Nephron (organoid): ENCODE measurements at regions not wholly inside any gene's neighbourhood (a gene's known extent, or its start where the extent isn't known, plus 50 kb on each side); places are given as distances from the start of the nearest gene placed in this dataset.

Source experiments
- H3K27ac Mint-ChIP-seq, 3 experiments: 2 replicates each; pipeline ENCODE4 v1.8.0; 2020; ENCODE audit warnings: mixed read lengths in 3 of 3, mild to moderate bottlenecking in 2 of 3, moderate library complexity in 1 of 3
- H3K27me3 Mint-ChIP-seq: 2 replicates; pipeline ENCODE4 v1.8.0; 2021; ENCODE audit warnings: low read depth, mild to moderate bottlenecking, moderate library complexity, mixed read lengths
- H3K36me3 Mint-ChIP-seq: 2 replicates; pipeline ENCODE4 v1.8.0; 2020; ENCODE audit warnings: low read depth, mixed read lengths
- H3K4me1 Mint-ChIP-seq: 2 replicates; pipeline ENCODE4 v1.8.0; 2020; ENCODE audit warnings: mixed read lengths
- H3K4me3 Mint-ChIP-seq, 3 experiments: 2 replicates each; pipeline ENCODE4 v1.8.0; 2020; ENCODE audit warnings: mild to moderate bottlenecking in 3 of 3, mixed read lengths in 3 of 3, moderate library complexity in 2 of 3
- H3K9me3 Mint-ChIP-seq: 2 replicates; pipeline ENCODE4 v1.8.0; 2020; ENCODE audit warnings: mixed read lengths
- TF ChIP-seq, protein P1 (sequence below), 3 experiments: fragments of 200-600 bp; sonication (generic); IDR thresholded peaks; one replicate each; pipeline ENCODE4 v1.5.0; 2021; ENCODE audit warnings: antibody characterized with exemption in 3 of 3; ENCODE audit not compliant: unreplicated experiment in 3 of 3

DNA sequence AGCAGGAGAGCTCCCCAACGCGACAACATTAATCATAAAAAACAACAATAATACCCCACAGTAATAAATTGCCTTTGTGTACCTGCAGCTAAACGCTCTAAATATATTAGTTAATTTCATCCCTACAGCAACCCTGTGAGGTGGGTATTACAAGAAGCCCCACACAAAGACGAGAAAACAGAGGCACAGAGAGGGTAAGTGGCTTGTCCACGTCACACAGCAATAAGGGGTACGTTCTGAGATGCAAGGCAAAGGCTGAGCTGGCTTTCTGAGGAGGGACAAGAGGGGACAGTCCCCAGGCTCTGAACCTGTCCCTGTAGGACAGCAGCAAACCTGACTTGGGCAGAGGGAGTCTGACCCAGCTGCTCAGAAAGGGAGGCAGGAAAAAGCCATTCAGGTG, 78.2 kb downstream of the NCOR2 start:
- Mint-ChIP-seq H3K36me3 (peaks cover 13% of the 10 kb centered on the region), H3K4me3 (no peak overlapping the region), H3K4me1 (peaks cover 34% of the 10 kb centered on the region), H3K9me3 (no peaks in the 10 kb centered on the region), H3K27me3 (no peaks in the 10 kb centered on the region), H3K27ac (peak overlapping the region in 1 of 3 experiments; percentile 25)
- TF ChIP-seq, protein P1, sequence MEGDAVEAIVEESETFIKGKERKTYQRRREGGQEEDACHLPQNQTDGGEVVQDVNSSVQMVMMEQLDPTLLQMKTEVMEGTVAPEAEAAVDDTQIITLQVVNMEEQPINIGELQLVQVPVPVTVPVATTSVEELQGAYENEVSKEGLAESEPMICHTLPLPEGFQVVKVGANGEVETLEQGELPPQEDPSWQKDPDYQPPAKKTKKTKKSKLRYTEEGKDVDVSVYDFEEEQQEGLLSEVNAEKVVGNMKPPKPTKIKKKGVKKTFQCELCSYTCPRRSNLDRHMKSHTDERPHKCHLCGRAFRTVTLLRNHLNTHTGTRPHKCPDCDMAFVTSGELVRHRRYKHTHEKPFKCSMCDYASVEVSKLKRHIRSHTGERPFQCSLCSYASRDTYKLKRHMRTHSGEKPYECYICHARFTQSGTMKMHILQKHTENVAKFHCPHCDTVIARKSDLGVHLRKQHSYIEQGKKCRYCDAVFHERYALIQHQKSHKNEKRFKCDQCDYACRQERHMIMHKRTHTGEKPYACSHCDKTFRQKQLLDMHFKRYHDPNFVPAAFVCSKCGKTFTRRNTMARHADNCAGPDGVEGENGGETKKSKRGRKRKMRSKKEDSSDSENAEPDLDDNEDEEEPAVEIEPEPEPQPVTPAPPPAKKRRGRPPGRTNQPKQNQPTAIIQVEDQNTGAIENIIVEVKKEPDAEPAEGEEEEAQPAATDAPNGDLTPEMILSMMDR (IDR thresholded peaks at IDR 0.05; ENCODE audit: unreplicated experiment in 3 of 3): no peak

DNA sequence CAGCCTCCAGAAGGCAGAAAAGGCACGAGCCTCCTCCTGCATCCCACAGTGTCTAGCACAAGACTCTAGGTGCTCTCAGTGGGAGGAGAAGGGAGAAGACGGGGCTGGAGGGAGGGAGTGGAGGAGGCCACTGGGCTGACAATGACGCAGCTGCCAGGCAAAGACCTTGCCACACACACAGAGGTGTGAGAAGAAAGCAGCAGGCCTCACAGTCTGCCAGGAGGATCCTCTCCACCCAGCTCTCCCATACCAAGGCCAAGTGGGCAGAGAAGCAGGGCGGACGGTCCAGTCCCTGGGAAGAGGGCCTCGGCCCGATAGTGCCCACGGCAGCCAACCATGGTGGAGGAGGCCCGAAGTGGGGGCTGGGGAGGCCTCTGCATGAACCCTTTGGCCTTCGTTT, 78.9 kb downstream of the NCOR2 start:
- Mint-ChIP-seq H3K9me3 (no peaks in the 10 kb centered on the region), H3K4me1 (peaks cover 34% of the 10 kb centered on the region), H3K27me3 (no peaks in the 10 kb centered on the region), H3K4me3 (no peak overlapping the region), H3K36me3 (peaks cover 12% of the 10 kb centered on the region), H3K27ac (peak overlapping the region; percentile 89 to 93 (median 90))
- TF ChIP-seq, protein P1 (IDR thresholded peaks at IDR 0.05; ENCODE audit: unreplicated experiment in 3 of 3): no peak

DNA sequence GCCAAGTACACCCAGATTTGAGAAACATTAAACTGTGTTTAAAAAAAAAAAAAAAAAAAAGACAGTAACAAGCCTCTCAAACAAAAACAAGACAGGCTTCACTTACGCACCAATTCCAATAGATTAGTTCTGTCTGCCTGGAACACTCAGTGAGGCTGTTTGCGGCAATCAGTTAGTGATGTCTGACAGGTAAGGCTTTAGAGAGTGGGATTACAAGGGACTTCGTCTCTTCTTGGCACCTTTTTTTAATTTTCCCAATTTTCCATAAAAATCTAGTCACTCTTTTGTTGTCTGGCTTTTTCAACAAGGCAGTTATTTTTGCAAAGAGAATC, 79.6 kb downstream of the NCOR2 start:
- Mint-ChIP-seq H3K36me3 (peaks cover 12% of the 10 kb centered on the region), H3K27ac (peak overlapping the region; percentile 89 to 93 (median 90)), H3K9me3 (no peaks in the 10 kb centered on the region), H3K27me3 (no peaks in the 10 kb centered on the region), H3K4me1 (peaks cover 34% of the 10 kb centered on the region), H3K4me3 (peak overlapping the region in 1 of 3 experiments; percentile 39)
- TF ChIP-seq, protein P1 (IDR thresholded peaks at IDR 0.05; ENCODE audit: unreplicated experiment in 3 of 3): no peak

DNA sequence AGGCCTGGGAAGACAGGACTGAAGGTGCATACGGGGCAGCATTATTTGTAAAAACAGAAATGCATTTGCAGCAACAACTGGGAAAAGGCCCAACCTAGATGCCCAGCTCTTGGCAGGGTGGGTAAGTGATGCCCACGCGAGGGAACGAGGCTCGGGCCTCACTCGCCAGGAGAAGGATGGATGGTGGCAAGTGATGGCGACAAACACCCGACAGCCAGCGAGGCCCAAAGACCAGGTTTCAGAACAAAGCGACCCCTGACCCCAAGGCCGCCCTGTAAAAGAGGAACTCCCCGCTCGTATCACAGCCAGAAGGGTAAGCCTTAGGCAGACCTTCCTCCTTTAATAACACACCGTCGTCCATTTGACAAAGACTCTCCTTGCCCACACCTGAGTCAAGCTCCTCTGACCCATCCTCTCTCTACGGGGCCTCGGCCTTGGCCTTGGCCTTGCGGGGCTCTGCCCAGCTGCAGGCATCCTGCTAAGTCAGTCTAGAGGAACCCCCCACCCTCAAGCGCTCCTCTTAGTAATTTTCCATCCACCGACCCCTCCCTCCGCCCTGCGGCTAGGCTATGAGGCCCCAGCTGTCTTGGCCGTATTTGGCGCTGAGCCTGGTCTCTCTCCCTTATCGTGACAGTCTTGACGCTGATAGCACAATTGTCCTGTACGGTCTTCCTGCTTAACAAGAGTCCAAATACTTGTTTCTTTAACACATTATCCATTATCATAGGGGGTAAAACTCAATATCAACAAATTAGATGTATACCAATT, 80.2 kb downstream of the NCOR2 start:
- TF ChIP-seq, protein P1 (IDR thresholded peaks at IDR 0.05; ENCODE audit: unreplicated experiment in 3 of 3): no peak
- peak overlapping the region in 2 of 3 experiments; percentile 4 to 39 for H3K4me3 Mint-ChIP-seq

DNA sequence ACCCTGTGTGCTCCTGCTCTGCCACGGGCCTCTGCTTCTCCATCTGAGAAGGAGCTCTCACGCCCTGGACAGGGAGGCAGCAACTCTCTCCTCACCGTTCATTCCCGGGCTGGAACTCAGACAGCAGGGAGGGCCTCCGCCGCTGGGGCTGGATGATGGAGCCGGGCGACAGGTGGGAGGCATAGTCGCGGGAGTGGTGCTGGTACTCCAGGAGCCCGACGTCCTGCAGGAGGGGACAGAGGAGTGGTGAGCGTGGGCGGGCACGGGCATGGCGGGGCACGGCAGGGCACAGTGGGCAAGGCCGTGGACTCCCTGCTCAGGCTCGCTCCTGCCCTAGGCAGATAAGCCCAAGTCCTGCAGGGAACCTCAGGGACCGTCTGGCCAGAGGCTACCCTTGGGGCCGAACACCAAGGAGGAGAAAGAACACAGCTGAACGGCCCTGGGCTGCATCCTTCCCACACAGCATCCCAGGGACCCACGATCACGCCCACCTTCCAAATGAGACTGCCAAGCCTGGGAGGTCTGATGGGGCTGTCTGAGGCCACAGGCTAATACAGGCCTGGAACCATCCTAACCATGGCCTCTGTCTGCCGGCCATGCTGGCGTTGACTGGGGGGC, 81.0 kb downstream of the NCOR2 start:
- Mint-ChIP-seq H3K4me3 (peak overlapping the region in 1 of 3 experiments; percentile 26), H3K27ac (peak overlapping the region in 1 of 3 experiments; percentile 68), H3K9me3 (no peaks in the 10 kb centered on the region), H3K4me1 (peaks cover 36% of the 10 kb centered on the region), H3K36me3 (peaks cover 18% of the 10 kb centered on the region), H3K27me3 (no peaks in the 10 kb centered on the region)
- TF ChIP-seq, protein P1 (IDR thresholded peaks at IDR 0.05; ENCODE audit: unreplicated experiment in 3 of 3): no peak

More for the DNA sequence above, 80.2 kb downstream of the NCOR2 start:
- H3K27ac Mint-ChIP-seq: peak overlapping the region; percentile 89 to 93 (median 90)
- H3K9me3 Mint-ChIP-seq: no peaks in the 10 kb centered on the region
- H3K27me3 Mint-ChIP-seq: no peaks in the 10 kb centered on the region
- H3K4me1 Mint-ChIP-seq: peaks cover 34% of the 10 kb centered on the region
- H3K36me3 Mint-ChIP-seq: peaks cover 12% of the 10 kb centered on the region
